Suppressor macrophage treated with lipopolysaccharide for 4 hours (primary cell): ENCODE measurements at regions not wholly inside any gene's neighbourhood (a gene's known extent, or its start where the extent isn't known, plus 50 kb on each side); places are given as distances from the start of the nearest gene placed in this dataset.
A peak's percentile ranks its signal among the peaks of the same experiment; 100 is the strongest.
"Not testable (repeated sequence)": the region's sequence is repeated elsewhere in the genome, so short reads cannot be mapped to it uniquely, and the experiment has no call there.

Source experiments
- DNase-seq: peaks from one replicate; pipeline ENCODE4 v3.0.0-alpha.2; 2020

GRCh38 chr5:108524564-108524963, 142.7 kb upstream of the FBXL17 start:
- no peak for DNase-seq

- peak; percentile 3 for DNase-seq
Observed at GRCh38 chr5:108523360-108523759, 141.5 kb upstream of the FBXL17 start.

- peak; percentile 69 for DNase-seq
Observed at GRCh38 chr5:108521841-108522506, 140.1 kb upstream of the FBXL17 start.

- DNase-seq = no peak
Observed at GRCh38 chr5:108521011-108521700, 139.3 kb upstream of the FBXL17 start.

- no peak for DNase-seq
Observed at GRCh38 chr5:108516785-108517184, 134.9 kb upstream of the FBXL17 start.

- DNase-seq = no peak
Observed at GRCh38 chr5:108515517-108516105, 133.7 kb upstream of the FBXL17 start.

- no peak for DNase-seq
Observed at GRCh38 chr5:108508979-108509378, 127.1 kb upstream of the FBXL17 start.

GRCh38 chr5:108507631-108508030, 125.7 kb upstream of the FBXL17 start:
- no peak for DNase-seq

GRCh38 chr5:108505608-108506007, 123.7 kb upstream of the FBXL17 start:
- no peak for DNase-seq

- DNase-seq = no peak
Observed at GRCh38 chr5:108504974-108505373, 123.1 kb upstream of the FBXL17 start.

GRCh38 chr5:108503986-108504385, 122.1 kb upstream of the FBXL17 start:
- no peak for DNase-seq

GRCh38 chr5:108495615-108496014, 113.7 kb upstream of the FBXL17 start:
- not testable (repeated sequence) for DNase-seq

- DNase-seq = no peak
Observed at GRCh38 chr5:108487951-108488350, 106.1 kb upstream of the FBXL17 start.

GRCh38 chr5:108484035-108484434, 102.1 kb upstream of the FBXL17 start:
- no peak for DNase-seq

- no peak for DNase-seq
Observed at GRCh38 chr5:108481355-108481931, 99.5 kb upstream of the FBXL17 start.

GRCh38 chr5:108472237-108472636, 90.3 kb upstream of the FBXL17 start:
- no peak for DNase-seq

GRCh38 chr5:108467563-108467962, 85.7 kb upstream of the FBXL17 start:
- no peak for DNase-seq

- no peak for DNase-seq
Observed at GRCh38 chr5:108461628-108462367, 79.9 kb upstream of the FBXL17 start.

GRCh38 chr5:108459769-108460168, 77.9 kb upstream of the FBXL17 start:
- DNase-seq = no peak

- DNase-seq = no peak
Observed at GRCh38 chr5:108451269-108451668, 69.4 kb upstream of the FBXL17 start.

- DNase-seq = not testable (repeated sequence)
Observed at GRCh38 chr5:108444130-108444529, 62.2 kb upstream of the FBXL17 start.

GRCh38 chr5:108442063-108442651, 60.3 kb upstream of the FBXL17 start:
- not testable (repeated sequence) for DNase-seq

GRCh38 chr5:108437425-108437824, 55.5 kb upstream of the FBXL17 start:
- no peak for DNase-seq
